Gastrocnemius medialis (tissue), 4 donors: ENCODE measurements at regions not wholly inside any gene's neighbourhood (a gene's known extent, or its start where the extent isn't known, plus 50 kb on each side); places are given as distances from the start of the nearest gene placed in this dataset.

ENCODE experiments used
- ATAC-seq, 2 donors: fragments of 150-250 bp; one replicate each; pipeline ENCODE4 v1.9.1; 2016
- DNase-seq, 2 donors: peaks; one replicate each; pipeline ENCODE4 v3.0.0-alpha.2; 2019
- H3K27ac ChIP-seq, 4 donors: fragments of 200-600 bp; sonication (generic); 1 replicate in 1 of 4; 2 replicates in 3 of 4; pipeline ENCODE4 v1.5.1; 2016 to 2018; ENCODE audit warnings: mild to moderate bottlenecking in 2 of 4, moderate library complexity in 1 of 4
- H3K27me3 ChIP-seq, 3 donors: fragments of 200-600 bp; sonication (generic) in 2 of 3; 1 replicate in 1 of 3; 2 replicates in 2 of 3; pipeline versions ENCODE4 v1.5.1 to v1.6.0; 2016 to 2019; ENCODE audit warnings: mild to moderate bottlenecking in 1 of 3, moderate library complexity in 1 of 3
- H3K36me3 ChIP-seq, 2 donors: fragments of 200-600 bp; sonication (generic) in 1 of 2; one replicate each; pipeline ENCODE4 v1.5.1; 2017 to 2018
- H3K4me1 ChIP-seq, 2 donors: fragments of 200-600 bp; sonication (generic) in 1 of 2; one replicate each; pipeline ENCODE4 v1.5.1; 2016 to 2017; ENCODE audit warnings: mild to moderate bottlenecking in 2 of 2
- H3K4me3 ChIP-seq, 4 donors: fragments of 200-600 bp; sonication (generic) in 3 of 4; 1 replicate in 1 of 4; 2 replicates in 3 of 4; pipeline ENCODE4 v1.5.1; 2016 to 2019; ENCODE audit warnings: mild to moderate bottlenecking in 2 of 4
- H3K9me3 ChIP-seq, 3 donors: fragments of 200-600 bp; sonication (generic) in 2 of 3; 1 replicate in 1 of 3; 2 replicates in 2 of 3; pipeline ENCODE4 v1.5.1; 2016 to 2019
- CTCF ChIP-seq, 5 experiments: fragments of 450-650 bp in 3 of 5; fragments of 200-600 bp in 2 of 5; sonication (generic) in 2 of 5; IDR thresholded peaks in 4 of 5; conservative IDR thresholded peaks in 1 of 5; 1 replicate in 4 of 5; 2 replicates in 1 of 5; pipeline ENCODE4 v1.5.1; 2016 to 2019; ENCODE audit warnings: antibody characterized with exemption in 5 of 5, mild to moderate bottlenecking in 3 of 5, moderate library complexity in 3 of 5
- POLR2A ChIP-seq, 2 donors: fragments of 450-650 bp; IDR thresholded peaks; one replicate each; pipeline ENCODE4 v1.6.1; 2017; ENCODE audit warnings: antibody characterized with exemption in 2 of 2, mild to moderate bottlenecking in 2 of 2, moderate library complexity in 2 of 2
- in situ Hi-C, 4 donors: fragments of 200-750 bp; cut with MboI; loops; one replicate each; pipeline versions ENCODE4 v1.15.0 to v1.8.0; 2017; ENCODE audit warnings: low sequenced_read_pairs in 4 of 4
- intact Hi-C: fragments of 100-400 bp; cut with DNase I; formaldehyde crosslinking; loops from one replicate; pipeline ENCODE4 v1.15.1; 2023; ENCODE audit warnings: low total_unique reads

GRCh38 chr11:120057028-120057330 is 80.9 kb downstream of the TRIM29 start:
- Histone ChIP-seq H3K27me3 (no peaks in the 10 kb centered on the region), H3K4me1 (no peaks in the 10 kb centered on the region), H3K9me3 (no peaks in the 10 kb centered on the region), H3K27ac (no peak overlapping the region), H3K36me3 (no peaks in the 10 kb centered on the region), H3K4me3 (no peak overlapping the region)
- ATAC-seq (no peak), DNase-seq (no peak)
- intact Hi-C loops: no loop called here
- TF ChIP-seq CTCF (IDR thresholded peaks at IDR 0.05 in 4 of 5, conservative IDR thresholded peaks at IDR 0.05 in 1 of 5) (no peak), POLR2A (IDR thresholded peaks at IDR 0.05) (no peak)
- in situ Hi-C loops: no loop called here

GRCh38 chr11:120056301-120057027 is 81.4 kb downstream of the TRIM29 start:
- H3K27ac ChIP-seq: no peak overlapping the region
- intact Hi-C loops: no loop called here
- TF ChIP-seq CTCF (IDR thresholded peaks at IDR 0.05 in 4 of 5, conservative IDR thresholded peaks at IDR 0.05 in 1 of 5) (no peak), POLR2A (IDR thresholded peaks at IDR 0.05) (no peak)
- no peaks in the 10 kb centered on the region for H3K27me3 ChIP-seq
- H3K9me3 ChIP-seq: no peaks in the 10 kb centered on the region
- ATAC-seq: no peak
- no peaks in the 10 kb centered on the region for H3K36me3 ChIP-seq
- no peak overlapping the region for H3K4me3 ChIP-seq
- DNase-seq: no peak
- H3K4me1 ChIP-seq: no peaks in the 10 kb centered on the region
- in situ Hi-C loops: no loop called here

GRCh38 chr11:120055646-120056045 is 82.3 kb downstream of the TRIM29 start:
- TF ChIP-seq POLR2A (IDR thresholded peaks at IDR 0.05): no peak
- TF ChIP-seq CTCF (IDR thresholded peaks at IDR 0.05 in 4 of 5, conservative IDR thresholded peaks at IDR 0.05 in 1 of 5): no peak
- H3K27ac ChIP-seq: no peak overlapping the region
- H3K4me3 ChIP-seq: no peak overlapping the region
- ATAC-seq (no peak), DNase-seq (no peak)
- H3K27me3 ChIP-seq: no peaks in the 10 kb centered on the region
- intact Hi-C loops: no loop called here
- H3K9me3 ChIP-seq: no peaks in the 10 kb centered on the region
- H3K36me3 ChIP-seq: no peaks in the 10 kb centered on the region
- in situ Hi-C loops: no loop called here
- H3K4me1 ChIP-seq: no peaks in the 10 kb centered on the region

- H3K4me3 ChIP-seq: no peak overlapping the region
- in situ Hi-C loops (no loop called here), intact Hi-C loops (no loop called here)
- ATAC-seq (no peak), DNase-seq (no peak)
- no peaks in the 10 kb centered on the region for H3K27me3 ChIP-seq
- H3K4me1 ChIP-seq: no peaks in the 10 kb centered on the region
- no peaks in the 10 kb centered on the region for H3K9me3 ChIP-seq
- no peak overlapping the region for H3K27ac ChIP-seq
- no peaks in the 10 kb centered on the region for H3K36me3 ChIP-seq
- TF ChIP-seq CTCF (IDR thresholded peaks at IDR 0.05 in 4 of 5, conservative IDR thresholded peaks at IDR 0.05 in 1 of 5) (no peak), POLR2A (IDR thresholded peaks at IDR 0.05) (no peak)
These were observed 83.2 kb downstream of the TRIM29 start for GRCh38 chr11:120054753-120055045.
